ENCODE measurements at regions not wholly inside any gene's neighbourhood (a gene's known extent, or its start where the extent isn't known, plus 50 kb on each side); places are given as distances from the start of the nearest gene placed in this dataset.

DNA sequence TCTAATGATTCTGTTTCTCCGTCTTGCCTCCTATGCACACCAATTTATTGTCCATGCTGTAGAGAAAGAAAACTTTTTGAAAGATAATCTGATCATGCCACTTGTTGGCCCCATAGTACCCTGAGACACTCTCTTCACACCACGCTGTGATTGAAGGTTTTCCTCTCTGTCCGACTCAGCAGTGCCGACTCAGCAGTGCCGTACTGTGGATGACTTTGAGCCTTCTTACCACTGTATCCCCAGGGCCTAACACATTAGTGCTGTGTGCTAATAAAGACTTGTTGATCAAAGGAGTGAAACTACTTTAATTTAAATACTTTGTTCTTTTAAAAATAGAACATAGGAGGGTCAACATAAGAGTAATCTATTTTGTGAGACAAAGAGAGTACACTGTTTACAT lies 429.6 kb downstream of the KLF12 start:
- no peak for DNase-seq (ENCODE audit: low read depth)

DNA sequence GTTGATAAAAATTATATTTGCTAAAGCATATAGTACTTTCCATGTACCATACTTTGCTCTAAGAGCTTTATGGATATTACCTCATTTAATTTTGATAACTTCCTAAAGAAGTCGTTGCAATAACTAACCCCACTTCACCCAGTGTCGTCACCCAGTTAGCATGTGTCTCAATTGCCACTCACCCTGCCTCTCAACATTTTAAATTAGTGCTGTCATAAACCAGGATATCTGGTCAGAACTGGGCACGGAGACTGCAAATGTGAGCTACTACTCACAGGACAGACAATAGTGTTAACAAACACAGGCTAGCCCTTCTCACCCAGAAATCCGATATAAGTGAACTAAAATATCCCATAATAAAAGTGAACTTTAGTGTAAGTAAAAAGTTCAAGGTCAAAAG lies 430.6 kb downstream of the KLF12 start:
- DNase-seq (ENCODE audit: low read depth), result no peak

GRCh38 chr13:73702419-73703071 lies 431.7 kb downstream of the KLF12 start:
- no peak for DNase-seq (ENCODE audit: low read depth)

GRCh38 chr13:73701160-73701559 lies 433.0 kb downstream of the KLF12 start:
- no peak for DNase-seq (ENCODE audit: low read depth)

GRCh38 chr13:73698859-73699258 lies 435.3 kb downstream of the KLF12 start:
- peak; percentile 57 for DNase-seq (ENCODE audit: low read depth)

DNA sequence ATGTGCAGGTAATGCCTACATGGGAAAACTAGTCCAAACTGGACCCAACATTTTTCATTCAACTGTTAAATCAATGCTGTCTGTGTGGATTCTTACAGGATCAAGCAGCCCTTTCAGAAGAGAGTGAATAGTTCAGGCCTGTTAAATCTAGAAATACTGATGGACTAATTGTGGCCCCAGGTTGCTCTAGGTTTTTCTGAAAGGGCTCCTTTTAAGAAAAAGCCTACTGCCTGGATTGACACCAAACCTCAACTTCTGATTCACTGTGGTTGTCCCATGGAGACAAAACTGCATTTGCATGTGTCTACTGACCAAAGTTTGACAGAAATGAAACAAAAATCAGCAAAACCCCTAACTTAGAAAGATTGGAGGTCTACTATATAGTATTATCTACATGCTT lies 437.0 kb downstream of the KLF12 start:
- DNase-seq (ENCODE audit: low read depth), result no peak

DNA sequence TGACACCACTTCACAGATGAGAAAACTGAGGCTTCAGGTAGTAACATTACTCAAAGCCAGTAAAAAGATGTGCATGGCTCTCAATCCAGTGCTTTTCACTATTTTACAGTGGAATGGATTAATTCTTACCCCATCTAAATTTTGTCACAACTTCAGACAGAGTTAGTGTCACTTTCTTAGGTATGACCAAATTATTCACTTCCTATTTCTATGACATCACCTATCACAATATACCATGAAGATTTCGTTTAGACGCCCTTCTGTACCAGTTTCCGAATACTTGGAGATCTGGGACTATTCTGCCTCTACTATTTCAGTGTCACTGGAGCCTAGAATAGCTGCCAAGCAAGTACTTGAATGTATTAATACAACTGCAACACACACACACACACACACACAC lies 437.5 kb downstream of the KLF12 start:
- no peak for DNase-seq (ENCODE audit: low read depth)

DNA sequence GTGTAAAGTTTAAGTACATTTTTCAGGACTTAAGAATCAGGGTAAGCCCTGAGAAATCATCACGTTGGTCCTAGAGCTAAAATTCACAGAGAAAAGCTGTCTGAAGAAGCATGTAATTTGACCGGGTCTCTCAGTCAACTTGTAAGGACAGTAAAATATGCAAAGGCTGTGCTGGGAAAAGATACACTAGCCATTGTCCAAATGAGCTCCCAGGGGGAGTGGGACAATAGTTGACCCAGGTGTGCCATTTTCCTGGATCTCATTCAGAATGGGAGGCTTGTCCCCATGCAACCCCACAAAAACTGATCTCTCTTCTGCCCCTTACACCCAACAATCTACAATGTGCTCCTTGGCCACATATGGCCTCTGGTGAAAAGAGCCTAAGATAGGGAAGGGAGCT lies 437.9 kb downstream of the KLF12 start:
- no peak for DNase-seq (ENCODE audit: low read depth)

DNA sequence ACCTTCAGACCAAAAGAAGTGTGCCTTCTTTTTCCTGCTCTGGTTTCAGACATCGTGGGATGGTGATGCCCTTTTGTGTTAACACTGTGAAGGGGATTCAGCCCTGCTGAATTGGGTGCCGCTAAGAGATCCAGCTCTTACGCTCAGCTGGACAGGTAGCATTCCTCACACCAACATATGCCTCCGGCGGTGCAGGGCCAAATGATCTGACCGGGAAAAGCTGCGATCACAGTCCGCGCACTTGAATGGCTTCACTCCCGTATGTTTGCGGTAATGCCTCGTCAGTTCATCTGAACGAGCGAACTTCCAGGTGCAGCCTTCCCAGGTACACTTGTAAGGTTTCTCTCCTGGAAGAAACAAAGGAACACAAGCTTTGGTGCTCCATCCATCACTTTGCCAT lies 438.9 kb downstream of the KLF12 start:
- DNase-seq (ENCODE audit: low read depth), result no peak

DNA sequence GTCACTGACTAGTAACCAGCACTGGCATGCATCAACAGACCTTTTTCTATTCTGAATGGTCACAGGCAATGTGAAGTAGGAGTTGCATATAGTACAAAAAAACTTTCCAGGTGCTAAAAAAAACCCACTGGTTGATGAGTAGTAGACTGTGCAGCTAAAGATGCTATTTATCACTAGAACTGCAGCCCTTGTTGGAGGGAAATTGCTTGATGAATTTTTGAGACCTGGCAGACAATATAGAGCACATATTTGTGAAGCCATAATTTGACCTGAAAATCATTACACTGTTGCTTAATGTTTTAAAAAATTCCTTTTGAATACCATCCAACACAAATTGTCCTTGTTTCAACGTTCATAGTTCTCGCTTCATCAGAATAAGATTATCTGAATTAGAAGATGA lies 441.0 kb downstream of the KLF12 start:
- DNase-seq (ENCODE audit: low read depth), result no peak

- no peak for DNase-seq (ENCODE audit: low read depth)
Measured at GRCh38 chr13:73691891-73692290, 442.3 kb downstream of the KLF12 start.

- no peak for DNase-seq (ENCODE audit: low read depth)
Measured at GRCh38 chr13:73687929-73688328, 446.3 kb downstream of the KLF12 start.

DNA sequence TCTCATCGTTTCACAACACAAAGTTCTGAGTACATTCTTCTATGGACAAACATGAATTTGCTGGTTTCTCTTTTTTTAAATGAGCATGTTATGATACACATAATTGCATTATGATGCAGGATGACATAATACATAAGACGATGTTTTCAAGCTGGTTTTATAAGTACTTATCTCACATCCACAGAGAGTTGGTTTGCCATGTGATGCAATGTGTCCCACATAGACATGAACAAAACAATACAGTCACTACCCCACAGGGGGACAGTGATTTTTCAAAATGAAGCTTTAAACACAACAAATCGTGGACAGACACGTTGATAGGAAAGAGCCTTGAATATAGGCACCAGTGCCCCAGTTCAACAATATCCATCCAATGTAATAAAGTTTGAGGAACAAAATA lies 447.1 kb downstream of the KLF12 start:
- no peak for DNase-seq (ENCODE audit: low read depth)

DNA sequence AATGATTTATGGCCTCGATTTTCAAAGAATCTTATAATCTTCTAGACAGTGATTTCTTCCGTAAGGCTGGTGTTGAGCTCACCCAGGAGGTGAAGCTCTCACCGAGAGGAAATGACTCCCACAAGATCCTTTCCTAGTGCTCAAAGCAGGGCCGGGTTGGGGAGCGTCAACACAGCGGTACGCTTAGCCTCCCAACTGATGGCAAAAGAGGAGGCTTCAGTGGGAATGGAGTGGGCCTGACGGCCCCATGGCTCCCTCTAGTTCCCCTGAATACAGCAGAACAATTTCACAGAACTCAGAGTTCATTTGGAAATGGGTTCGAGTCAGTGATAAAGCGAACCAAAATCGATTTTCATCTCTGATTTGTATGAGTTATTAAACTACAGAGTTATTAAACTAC lies 449.5 kb downstream of the KLF12 start:
- no peak for DNase-seq (ENCODE audit: low read depth)

DNA sequence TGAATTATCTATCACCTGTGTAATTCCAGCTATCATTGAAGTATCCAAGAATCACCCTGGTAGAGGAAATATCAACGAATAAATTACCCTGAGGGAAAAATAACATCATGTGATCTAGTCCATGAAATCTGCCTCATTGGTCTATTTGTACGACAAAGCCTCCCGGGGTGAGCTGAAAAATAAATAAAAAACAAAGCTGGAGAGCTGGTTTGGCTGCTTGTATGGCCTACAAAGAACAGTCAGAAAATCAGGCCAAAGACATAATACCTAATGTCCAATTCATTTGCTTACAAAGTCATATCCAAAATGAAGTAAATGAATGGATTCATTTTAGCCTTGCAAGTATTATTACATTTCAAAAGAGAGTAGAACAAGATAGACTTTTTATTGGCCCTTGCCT lies 449.9 kb downstream of the KLF12 start:
- no peak for DNase-seq (ENCODE audit: low read depth)

- DNase-seq (ENCODE audit: low read depth), result no peak
Measured at GRCh38 chr13:73683746-73684145, 450.5 kb downstream of the KLF12 start.

- DNase-seq (ENCODE audit: low read depth), result no peak
Measured at GRCh38 chr13:73681779-73682178, 452.4 kb downstream of the KLF12 start.

- DNase-seq (ENCODE audit: low read depth), result no peak
Measured at GRCh38 chr13:73681015-73681414, 453.2 kb downstream of the KLF12 start.

- peak; percentile 70 for DNase-seq (ENCODE audit: low read depth)
Measured at GRCh38 chr13:73677048-73677601, 457.1 kb downstream of the KLF12 start.

- DNase-seq (ENCODE audit: low read depth), result no peak
Measured at GRCh38 chr13:73676550-73677047, 457.6 kb downstream of the KLF12 start.

DNA sequence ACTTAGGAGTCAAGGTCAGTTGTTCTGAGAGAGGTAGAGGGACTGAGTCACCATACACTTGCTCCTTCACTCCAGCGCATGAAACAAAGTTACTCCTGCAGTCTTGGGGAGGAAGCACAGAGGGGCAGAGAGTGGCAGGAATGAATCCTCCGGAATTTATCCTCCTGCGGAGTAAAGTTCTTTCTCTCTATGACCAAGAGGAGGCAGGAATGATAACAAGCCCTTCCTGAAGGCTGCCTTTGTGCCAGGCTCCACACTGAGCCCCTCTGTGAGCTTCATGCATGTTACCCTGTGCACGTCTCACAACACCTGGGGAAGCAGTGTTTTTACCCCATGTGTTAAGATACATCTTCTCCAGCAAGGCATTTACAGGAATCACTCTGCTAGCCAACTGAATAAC lies 458.4 kb downstream of the KLF12 start:
- DNase-seq (ENCODE audit: low read depth), result no peak

- DNase-seq (ENCODE audit: low read depth), result no peak
Measured at GRCh38 chr13:73674570-73674969, 459.6 kb downstream of the KLF12 start.

DNA sequence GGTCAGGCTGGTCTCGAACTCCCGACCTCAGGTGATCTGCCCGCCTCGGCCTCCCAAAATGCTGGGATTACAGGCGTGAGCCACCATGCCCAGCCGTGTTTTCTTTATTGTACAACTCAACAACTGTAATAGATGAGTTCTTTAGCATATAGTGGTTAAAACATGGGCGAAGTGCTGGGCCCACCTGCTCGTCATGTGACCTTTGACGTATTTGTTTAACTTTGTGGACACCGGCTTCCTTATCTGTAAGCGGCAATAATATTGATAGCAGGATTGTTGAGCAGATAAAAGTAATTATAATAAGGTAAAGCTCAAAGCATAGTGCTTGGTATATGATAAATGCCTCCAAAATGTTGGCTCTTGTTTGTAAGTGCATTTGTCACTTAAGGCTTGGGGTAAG lies 460.3 kb downstream of the KLF12 start:
- no peak for DNase-seq (ENCODE audit: low read depth)

- DNase-seq (ENCODE audit: low read depth), result no peak
Measured at GRCh38 chr13:73672492-73672891, 461.7 kb downstream of the KLF12 start.

Data from ELR (cell line).